COLO668 (cell line): ENCODE measurements at regions not wholly inside any gene's neighbourhood (a gene's known extent, or its start where the extent isn't known, plus 50 kb on each side); places are given as distances from the start of the nearest gene placed in this dataset.
"Not testable (repeated sequence)": the region's sequence is repeated elsewhere in the genome, so short reads cannot be mapped to it uniquely, and the experiment has no call there.

Source experiments
- DNase-seq: peaks from one replicate; lab custom pipeline; 2025; ENCODE audit not compliant: unreplicated experiment; lab: John Stamatoyannopoulos, UW

GRCh38 chr17:21514567-21514966 lies 138.4 kb downstream of the KCNJ12 start:
- DNase-seq = not testable (repeated sequence)

- no peak for DNase-seq
Measured at GRCh38 chr17:21517538-21518293, 141.6 kb downstream of the KCNJ12 start.

- DNase-seq = no peak
Measured at GRCh38 chr17:21522755-21523336, 146.7 kb downstream of the KCNJ12 start.

GRCh38 chr17:21523497-21524210 lies 147.5 kb downstream of the KCNJ12 start:
- DNase-seq = no peak

- no peak for DNase-seq
Measured at GRCh38 chr17:21524211-21524591, 148.0 kb downstream of the KCNJ12 start.

- DNase-seq = no peak
Measured at GRCh38 chr17:21525464-21526130, 149.4 kb downstream of the KCNJ12 start.

- no peak for DNase-seq
Measured at GRCh38 chr17:21528031-21528695, 152.0 kb downstream of the KCNJ12 start.

GRCh38 chr17:21530311-21530710 lies 154.2 kb downstream of the KCNJ12 start:
- no peak for DNase-seq

- no peak for DNase-seq
Measured at GRCh38 chr17:21530841-21531240, 154.7 kb downstream of the KCNJ12 start.

GRCh38 chr17:21532763-21533385 lies 156.7 kb downstream of the KCNJ12 start:
- no peak for DNase-seq

GRCh38 chr17:21535686-21536375 lies 156.5 kb upstream of the KCNJ18 start:
- DNase-seq = no peak

- DNase-seq = no peak
Measured at GRCh38 chr17:21537302-21537701, 155.0 kb upstream of the KCNJ18 start.

- no peak for DNase-seq
Measured at GRCh38 chr17:21538615-21539014, 153.7 kb upstream of the KCNJ18 start.

- DNase-seq = no peak
Measured at GRCh38 chr17:21539146-21539545, 153.2 kb upstream of the KCNJ18 start.

- no peak for DNase-seq
Measured at GRCh38 chr17:21540502-21540901, 151.8 kb upstream of the KCNJ18 start.

GRCh38 chr17:21542070-21542469 lies 150.3 kb upstream of the KCNJ18 start:
- DNase-seq = no peak

GRCh38 chr17:21542991-21543390 lies 149.3 kb upstream of the KCNJ18 start:
- no peak for DNase-seq

- DNase-seq = no peak
Measured at GRCh38 chr17:21545064-21545463, 147.3 kb upstream of the KCNJ18 start.

GRCh38 chr17:21548236-21548635 lies 144.1 kb upstream of the KCNJ18 start:
- no peak for DNase-seq

GRCh38 chr17:21549107-21549687 lies 143.1 kb upstream of the KCNJ18 start:
- no peak for DNase-seq
